WTC11 (cell line): ENCODE measurements at regions not wholly inside any gene's neighbourhood (a gene's known extent, or its start where the extent isn't known, plus 50 kb on each side); places are given as distances from the start of the nearest gene placed in this dataset.

Source experiments
- ATF1 ChIP-seq: sonication (generic); formaldehyde crosslinking; IDR thresholded peaks from 2 replicates; pipeline ENCODE4 v1.8.1; 2023; ENCODE audit warnings: mild to moderate bottlenecking, moderate library complexity, missing genetic modification reagents
- ATF2 ChIP-seq: sonication (generic); formaldehyde crosslinking; IDR thresholded peaks from 2 replicates; pipeline ENCODE4 v1.8.1; 2022; ENCODE audit warnings: low read depth, missing genetic modification reagents, borderline replicate concordance
- ATF3 ChIP-seq: sonication (generic); formaldehyde crosslinking; conservative IDR thresholded peaks from 2 replicates; pipeline ENCODE4 v1.8.1; 2022; ENCODE audit warnings: mild to moderate bottlenecking, missing genetic modification reagents
- E2F4 ChIP-seq: sonication (generic); formaldehyde crosslinking; IDR thresholded peaks from 2 replicates; pipeline ENCODE4 v1.8.1; 2022; ENCODE audit warnings: low read depth, mild to moderate bottlenecking, moderate library complexity, missing genetic modification reagents, borderline replicate concordance
- ESRRA ChIP-seq: sonication (generic); formaldehyde crosslinking; IDR thresholded peaks from 2 replicates; pipeline ENCODE4 v1.8.1; 2022; ENCODE audit warnings: mild to moderate bottlenecking, missing genetic modification reagents, borderline replicate concordance
- MAX ChIP-seq: sonication (generic); formaldehyde crosslinking; IDR thresholded peaks from 2 replicates; pipeline ENCODE4 v1.8.0; 2022; ENCODE audit warnings: mild to moderate bottlenecking, missing genetic modification reagents
- SP1 ChIP-seq: sonication (generic); formaldehyde crosslinking; conservative IDR thresholded peaks from 2 replicates; pipeline ENCODE4 v1.8.1; 2022; ENCODE audit warnings: missing genetic modification reagents
- TCF7 ChIP-seq: sonication (generic); formaldehyde crosslinking; IDR thresholded peaks from 2 replicates; pipeline ENCODE4 v1.8.0; 2022; ENCODE audit warnings: mild to moderate bottlenecking, low read depth, missing genetic modification reagents, moderate library complexity
- ZBTB21 ChIP-seq: sonication (generic); formaldehyde crosslinking; IDR thresholded peaks from 2 replicates; pipeline ENCODE4 v1.8.1; 2023; ENCODE audit warnings: mild to moderate bottlenecking, missing genetic modification reagents, borderline replicate concordance
- TF ChIP-seq, protein P1 (sequence below): fragments of 200-600 bp; IDR thresholded peaks from 2 replicates; pipeline ENCODE4 v1.8.0; 2022; ENCODE audit warnings: antibody characterized with exemption
- TF ChIP-seq, protein P2 (sequence below): sonication (generic); formaldehyde crosslinking; IDR thresholded peaks from 2 replicates; pipeline ENCODE4 v1.8.1; 2023; ENCODE audit warnings: mild to moderate bottlenecking, moderate library complexity, missing genetic modification reagents

GRCh38 chr6:156451726-156452125 is 325.5 kb upstream of the ARID1B start:
- TF ChIP-seq, protein P1, sequence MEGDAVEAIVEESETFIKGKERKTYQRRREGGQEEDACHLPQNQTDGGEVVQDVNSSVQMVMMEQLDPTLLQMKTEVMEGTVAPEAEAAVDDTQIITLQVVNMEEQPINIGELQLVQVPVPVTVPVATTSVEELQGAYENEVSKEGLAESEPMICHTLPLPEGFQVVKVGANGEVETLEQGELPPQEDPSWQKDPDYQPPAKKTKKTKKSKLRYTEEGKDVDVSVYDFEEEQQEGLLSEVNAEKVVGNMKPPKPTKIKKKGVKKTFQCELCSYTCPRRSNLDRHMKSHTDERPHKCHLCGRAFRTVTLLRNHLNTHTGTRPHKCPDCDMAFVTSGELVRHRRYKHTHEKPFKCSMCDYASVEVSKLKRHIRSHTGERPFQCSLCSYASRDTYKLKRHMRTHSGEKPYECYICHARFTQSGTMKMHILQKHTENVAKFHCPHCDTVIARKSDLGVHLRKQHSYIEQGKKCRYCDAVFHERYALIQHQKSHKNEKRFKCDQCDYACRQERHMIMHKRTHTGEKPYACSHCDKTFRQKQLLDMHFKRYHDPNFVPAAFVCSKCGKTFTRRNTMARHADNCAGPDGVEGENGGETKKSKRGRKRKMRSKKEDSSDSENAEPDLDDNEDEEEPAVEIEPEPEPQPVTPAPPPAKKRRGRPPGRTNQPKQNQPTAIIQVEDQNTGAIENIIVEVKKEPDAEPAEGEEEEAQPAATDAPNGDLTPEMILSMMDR: no peak
- no peak for TF ChIP-seq E2F4 (CRISPR knock-in tag)
- no peak for TF ChIP-seq ATF2
- TF ChIP-seq SP1 (CRISPR knock-in tag): no peak
- no peak for TF ChIP-seq TCF7
- no peak for TF ChIP-seq ATF3 (CRISPR knock-in tag)
- TF ChIP-seq, protein P2, sequence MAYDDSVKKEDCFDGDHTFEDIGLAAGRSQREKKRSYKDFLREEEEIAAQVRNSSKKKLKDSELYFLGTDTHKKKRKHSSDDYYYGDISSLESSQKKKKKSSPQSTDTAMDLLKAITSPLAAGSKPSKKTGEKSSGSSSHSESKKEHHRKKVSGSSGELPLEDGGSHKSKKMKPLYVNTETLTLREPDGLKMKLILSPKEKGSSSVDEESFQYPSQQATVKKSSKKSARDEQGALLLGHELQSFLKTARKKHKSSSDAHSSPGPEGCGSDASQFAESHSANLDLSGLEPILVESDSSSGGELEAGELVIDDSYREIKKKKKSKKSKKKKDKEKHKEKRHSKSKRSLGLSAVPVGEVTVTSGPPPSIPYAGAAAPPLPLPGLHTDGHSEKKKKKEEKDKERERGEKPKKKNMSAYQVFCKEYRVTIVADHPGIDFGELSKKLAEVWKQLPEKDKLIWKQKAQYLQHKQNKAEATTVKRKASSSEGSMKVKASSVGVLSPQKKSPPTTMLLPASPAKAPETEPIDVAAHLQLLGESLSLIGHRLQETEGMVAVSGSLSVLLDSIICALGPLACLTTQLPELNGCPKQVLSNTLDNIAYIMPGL (CRISPR knock-in tag): no peak
- no peak for TF ChIP-seq ATF1 (CRISPR knock-in tag)
- no peak for TF ChIP-seq ESRRA (CRISPR knock-in tag)
- no peak for TF ChIP-seq ZBTB21 (CRISPR knock-in tag)
- TF ChIP-seq MAX (CRISPR knock-in tag): no peak
